ENCODE measurements at regions not wholly inside any gene's neighbourhood (a gene's known extent, or its start where the extent isn't known, plus 50 kb on each side); places are given as distances from the start of the nearest gene placed in this dataset.

- ChIA-PET POLR2A (ENCODE audit: unreplicated experiment) (no interaction called here), CTCF (no interaction called here)
- H4K20me1 ChIP-seq (ENCODE audit: insufficient read depth): no peaks in the 10 kb centered on the region
- no peaks in the 10 kb centered on the region for H3F3A ChIP-seq (ENCODE audit: insufficient read depth, low read depth)
- no peak overlapping the region for H2AFZ ChIP-seq
- no peak overlapping the region for H3K4me2 ChIP-seq
- H3K9me2 ChIP-seq (ENCODE audit: insufficient read depth): no peaks in the 10 kb centered on the region
- no TSS peak for BruUV-seq (replicated peaks)
- H3K9me3 ChIP-seq (ENCODE audit: insufficient read depth, low read depth): no peaks in the 10 kb centered on the region
- no peak overlapping the region for H3K27ac ChIP-seq
- intact Hi-C loops (cut with micrococcal nuclease; ENCODE audit: unreplicated experiment): no loop called here
- TF ChIP-seq CTCF (conservative IDR thresholded peaks at IDR 0.05): no peak
- TF ChIP-seq EZH2 (IDR thresholded peaks at IDR 0.05; ENCODE audit: low read depth): no peak
- no peak overlapping the region for H3K4me3 ChIP-seq
- H3K4me1 ChIP-seq (replicated peaks; ENCODE audit: insufficient read depth): no peaks in the 10 kb centered on the region
- H3K27me3 ChIP-seq (ENCODE audit: insufficient read depth, low read depth): no peaks in the 10 kb centered on the region
- DNase-seq: no peak
- no peaks in the 10 kb centered on the region for H3K79me2 ChIP-seq (ENCODE audit: low read depth)
- H3K36me3 ChIP-seq (ENCODE audit: low read depth): no peaks in the 10 kb centered on the region
Observed at GRCh38 chr7:10436302-10436701, 537.4 kb upstream of the PHF14 start.

GRCh38 chr7:10439027-10439426 is 534.6 kb upstream of the PHF14 start:
- no peaks in the 10 kb centered on the region for H3K79me2 ChIP-seq (ENCODE audit: low read depth)
- H3K27me3 ChIP-seq (ENCODE audit: insufficient read depth, low read depth): no peaks in the 10 kb centered on the region
- no peaks in the 10 kb centered on the region for H3K36me3 ChIP-seq (ENCODE audit: low read depth)
- no peaks in the 10 kb centered on the region for H3F3A ChIP-seq (ENCODE audit: insufficient read depth, low read depth)
- H3K4me3 ChIP-seq: no peak overlapping the region
- DNase-seq: no peak
- TF ChIP-seq CTCF (conservative IDR thresholded peaks at IDR 0.05) (no peak), EZH2 (IDR thresholded peaks at IDR 0.05; ENCODE audit: low read depth) (no peak)
- ChIA-PET POLR2A (ENCODE audit: unreplicated experiment) (no interaction called here), CTCF (no interaction called here)
- H4K20me1 ChIP-seq (ENCODE audit: insufficient read depth): no peaks in the 10 kb centered on the region
- BruUV-seq (replicated peaks): no TSS peak
- no peaks in the 10 kb centered on the region for H3K4me1 ChIP-seq (replicated peaks; ENCODE audit: insufficient read depth)
- no peaks in the 10 kb centered on the region for H3K9me3 ChIP-seq (ENCODE audit: insufficient read depth, low read depth)
- H2AFZ ChIP-seq: no peak overlapping the region
- H3K27ac ChIP-seq: no peak overlapping the region
- H3K9me2 ChIP-seq (ENCODE audit: insufficient read depth): no peaks in the 10 kb centered on the region
- H3K4me2 ChIP-seq: no peak overlapping the region
- intact Hi-C loops (cut with micrococcal nuclease; ENCODE audit: unreplicated experiment): no loop called here

- H4K20me1 ChIP-seq (ENCODE audit: insufficient read depth): no peaks in the 10 kb centered on the region
- BruUV-seq (replicated peaks): no TSS peak
- H3K27ac ChIP-seq: no peak overlapping the region
- H3F3A ChIP-seq (ENCODE audit: insufficient read depth, low read depth): no peaks in the 10 kb centered on the region
- CTCF ChIA-PET: no interaction called here
- H3K36me3 ChIP-seq (ENCODE audit: low read depth): no peaks in the 10 kb centered on the region
- no peak overlapping the region for H3K4me2 ChIP-seq
- TF ChIP-seq EZH2 (IDR thresholded peaks at IDR 0.05; ENCODE audit: low read depth) (no peak), CTCF (conservative IDR thresholded peaks at IDR 0.05) (no peak)
- intact Hi-C loops (cut with micrococcal nuclease; ENCODE audit: unreplicated experiment): no loop called here
- POLR2A ChIA-PET (ENCODE audit: unreplicated experiment): no interaction called here
- DNase-seq: no peak
- H2AFZ ChIP-seq: no peak overlapping the region
- no peaks in the 10 kb centered on the region for H3K79me2 ChIP-seq (ENCODE audit: low read depth)
- no peaks in the 10 kb centered on the region for H3K9me2 ChIP-seq (ENCODE audit: insufficient read depth)
- no peaks in the 10 kb centered on the region for H3K27me3 ChIP-seq (ENCODE audit: insufficient read depth, low read depth)
- H3K9me3 ChIP-seq (ENCODE audit: insufficient read depth, low read depth): no peaks in the 10 kb centered on the region; the same call in 1 of the 2 replicates
- H3K4me3 ChIP-seq: no peak overlapping the region
- H3K4me1 ChIP-seq (replicated peaks; ENCODE audit: insufficient read depth): no peaks in the 10 kb centered on the region
Observed at GRCh38 chr7:10455936-10456335, 517.7 kb upstream of the PHF14 start.
